Astrocyte of the hippocampus (primary cell): ENCODE measurements at regions not wholly inside any gene's neighbourhood (a gene's known extent, or its start where the extent isn't known, plus 50 kb on each side); places are given as distances from the start of the nearest gene placed in this dataset.
A peak's percentile ranks its signal among the peaks of the same experiment; 100 is the strongest.
"Not testable (repeated sequence)": the region's sequence is repeated elsewhere in the genome, so short reads cannot be mapped to it uniquely, and the experiment has no call there.

Experiments
- DNase-seq: peaks from one replicate; pipeline ENCODE4 v3.0.0; 2011; ENCODE audit warnings: low read depth, low spot score

- no peak for DNase-seq
These were observed 254.0 kb upstream of the IRX1 start for GRCh38 chr5:3341446-3342240.

- no peak for DNase-seq
These were observed 255.2 kb upstream of the IRX1 start for GRCh38 chr5:3340471-3340870.

- no peak for DNase-seq
These were observed 255.9 kb upstream of the IRX1 start for GRCh38 chr5:3339798-3340115.

DNA sequence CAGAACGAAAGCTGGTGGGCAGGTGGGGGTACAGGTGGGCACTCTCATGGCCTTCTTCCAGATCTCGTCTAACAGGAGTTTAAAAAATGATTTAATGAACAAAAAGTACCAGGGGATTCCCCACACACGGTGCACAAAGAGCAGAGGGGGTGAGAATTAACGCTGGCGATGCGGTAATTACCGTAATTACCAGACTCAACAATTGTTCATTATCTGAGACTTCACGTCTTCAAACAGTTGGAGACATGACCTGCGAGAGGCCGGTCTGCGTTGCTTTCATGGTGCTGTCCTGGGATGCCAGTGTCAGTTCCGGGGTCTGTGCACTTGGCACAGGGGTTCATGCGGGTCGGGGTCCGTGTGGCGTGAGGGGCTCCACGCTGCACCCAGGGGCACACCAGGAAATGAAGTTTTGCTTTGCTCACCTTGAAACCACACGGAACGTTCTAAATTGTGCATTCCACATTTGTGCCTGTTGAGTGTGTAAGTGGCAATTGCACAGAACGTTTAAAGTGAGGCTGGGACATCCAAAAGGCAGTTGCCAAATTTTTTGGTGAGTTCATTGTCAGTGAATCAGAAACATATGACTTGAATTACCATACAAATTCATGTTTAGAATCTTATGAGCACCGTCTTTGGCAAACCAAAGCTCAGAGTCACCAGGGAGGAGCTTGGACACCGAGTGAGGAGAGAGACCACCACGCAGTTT lies 256.4 kb upstream of the IRX1 start:
- no peak for DNase-seq

GRCh38 chr5:3337812-3338541 lies 257.7 kb upstream of the IRX1 start:
- no peak for DNase-seq

- DNase-seq = no peak
These were observed 259.0 kb upstream of the IRX1 start for GRCh38 chr5:3336666-3337065.

DNA sequence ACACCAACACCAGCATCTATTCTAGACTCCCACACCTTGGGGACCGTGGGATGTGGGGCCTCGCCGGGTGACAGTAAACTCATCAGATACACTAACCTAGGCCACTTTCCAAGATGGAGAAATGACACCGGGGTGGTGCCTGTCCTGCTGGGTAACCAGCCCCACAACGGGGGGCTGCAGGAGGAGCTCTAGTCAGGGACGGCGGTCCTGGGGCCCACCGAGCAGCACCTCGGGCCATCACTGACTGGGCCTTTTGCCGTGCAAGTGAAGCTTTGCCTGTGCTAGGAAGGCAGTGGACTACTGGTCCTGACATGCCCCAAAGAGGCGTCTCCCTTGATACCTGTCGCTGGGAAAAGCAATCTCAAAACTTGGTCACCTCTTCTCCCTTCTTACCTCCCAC lies 260.3 kb upstream of the IRX1 start:
- DNase-seq = no peak

- DNase-seq = no peak
These were observed 261.8 kb upstream of the IRX1 start for GRCh38 chr5:3333836-3334235.

- no peak for DNase-seq
These were observed 262.5 kb upstream of the IRX1 start for GRCh38 chr5:3333105-3333504.

GRCh38 chr5:3331819-3332218 lies 263.8 kb upstream of the IRX1 start:
- DNase-seq = no peak

GRCh38 chr5:3330442-3330841 lies 265.2 kb upstream of the IRX1 start:
- no peak for DNase-seq

DNA sequence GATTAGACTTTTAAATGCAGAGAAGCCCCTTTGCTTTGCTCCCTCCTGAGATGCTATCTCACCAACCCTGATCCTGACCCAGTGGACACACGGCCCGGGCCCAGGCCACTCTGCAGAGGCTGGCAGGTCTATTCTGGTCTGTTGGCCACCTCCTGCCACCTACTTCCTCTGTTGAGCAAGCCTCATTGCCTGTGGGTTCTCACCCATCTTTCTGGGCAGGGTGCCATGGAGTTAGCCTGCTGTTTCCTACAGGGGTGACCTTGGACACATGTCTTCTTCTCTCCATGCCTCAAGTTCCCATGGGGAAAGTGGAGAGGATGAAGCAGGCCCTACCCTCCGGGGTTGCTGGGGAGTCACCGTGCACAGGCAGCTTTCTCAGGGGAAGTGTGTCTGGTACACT lies 266.2 kb upstream of the IRX1 start:
- DNase-seq = no peak

GRCh38 chr5:3326841-3327232 lies 268.8 kb upstream of the IRX1 start:
- no peak for DNase-seq

- DNase-seq = peak; percentile 16
These were observed 269.4 kb upstream of the IRX1 start for GRCh38 chr5:3325972-3326840.

DNA sequence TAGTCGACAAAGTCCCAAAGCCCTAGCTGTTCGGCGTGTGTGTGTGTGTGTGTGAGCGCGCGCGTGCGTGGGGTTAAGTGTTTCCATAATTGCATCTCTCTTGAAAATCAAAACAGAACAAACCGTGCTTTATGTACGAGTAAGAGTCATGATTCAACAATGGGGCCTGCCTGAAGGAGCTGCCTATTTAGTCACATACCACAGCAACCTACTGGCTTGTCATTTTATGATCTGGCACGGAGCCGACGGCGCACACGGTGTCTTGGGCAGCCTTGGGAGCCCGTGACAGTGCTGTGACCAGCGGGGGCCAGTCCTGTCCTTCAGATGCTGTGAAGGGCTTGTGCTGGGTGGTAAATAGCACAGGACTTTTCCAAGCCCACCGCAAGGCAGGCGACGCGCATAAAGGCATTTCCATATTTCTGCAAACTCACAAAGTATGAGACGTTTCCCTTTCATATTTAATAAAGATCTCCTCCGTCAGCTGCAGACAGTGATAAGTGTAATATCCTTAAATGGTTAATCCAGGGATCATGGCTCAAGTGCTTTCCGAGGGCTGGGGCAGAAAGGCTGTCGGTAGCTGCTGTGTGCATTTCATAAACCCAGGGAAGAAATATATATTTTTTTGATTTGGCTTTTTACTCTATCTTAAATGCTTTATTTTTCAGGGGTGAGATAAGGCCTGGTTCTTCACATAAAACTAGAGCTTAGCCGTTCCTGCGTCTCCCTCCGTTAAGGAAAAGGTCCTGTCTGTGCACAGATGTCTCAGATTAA lies 270.2 kb upstream of the IRX1 start:
- peak; percentile 49 for DNase-seq

DNA sequence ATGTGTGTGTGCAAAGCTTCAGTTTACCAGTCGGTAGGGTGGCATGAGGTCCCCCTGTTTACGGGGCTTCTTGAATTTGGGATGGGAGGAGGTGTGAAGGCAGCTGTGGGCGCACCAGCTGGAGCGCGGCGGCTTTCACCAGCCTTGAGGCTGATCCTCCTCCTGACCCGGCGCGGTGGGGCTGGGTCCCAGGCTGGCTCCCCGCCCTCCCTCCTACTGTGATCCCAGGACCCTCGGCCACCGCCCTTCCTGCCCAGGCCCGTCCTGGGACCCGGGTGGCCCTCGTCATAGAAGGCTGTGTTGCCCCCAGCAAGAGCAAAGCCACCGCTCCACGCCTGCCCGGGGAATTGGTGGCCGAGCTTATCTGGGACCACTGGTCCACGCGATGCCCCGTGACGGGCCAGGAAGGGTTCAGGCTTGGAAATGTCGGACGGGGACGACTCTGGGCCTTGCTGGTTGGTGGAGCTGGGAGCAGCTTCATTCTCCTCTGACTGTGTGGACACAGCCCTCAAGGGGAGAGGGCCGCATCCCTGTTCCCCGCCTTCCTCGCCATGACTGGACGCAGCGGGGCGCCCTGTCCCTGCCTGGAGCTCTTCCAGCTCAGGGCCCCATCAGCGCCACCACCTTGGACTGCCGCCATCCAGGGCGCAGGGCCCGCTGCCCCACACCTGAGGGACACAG lies 271.1 kb upstream of the IRX1 start:
- peak; percentile 3 for DNase-seq

GRCh38 chr5:3323966-3324365 lies 271.7 kb upstream of the IRX1 start:
- DNase-seq = not testable (repeated sequence)

GRCh38 chr5:3323144-3323543 lies 272.5 kb upstream of the IRX1 start:
- no peak for DNase-seq

DNA sequence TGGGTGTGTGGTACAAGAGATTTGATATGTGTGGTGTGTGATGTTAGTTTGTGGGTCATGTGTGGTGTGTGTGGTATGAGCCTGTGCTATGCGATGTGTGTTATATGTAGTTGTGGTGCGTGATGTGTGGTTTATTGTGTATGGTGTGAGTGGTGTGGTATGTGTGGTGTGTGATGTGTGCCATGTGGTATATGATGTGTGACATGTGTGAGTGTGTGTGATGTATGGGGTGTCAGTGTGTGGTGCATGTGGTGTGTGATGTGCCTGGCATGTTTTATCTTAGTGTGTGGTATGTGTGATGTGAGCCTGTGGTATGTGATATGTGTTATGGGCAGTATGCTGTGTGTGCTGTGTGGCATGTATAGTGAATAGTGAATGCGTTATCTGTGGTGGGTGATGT lies 273.0 kb upstream of the IRX1 start:
- no peak for DNase-seq

DNA sequence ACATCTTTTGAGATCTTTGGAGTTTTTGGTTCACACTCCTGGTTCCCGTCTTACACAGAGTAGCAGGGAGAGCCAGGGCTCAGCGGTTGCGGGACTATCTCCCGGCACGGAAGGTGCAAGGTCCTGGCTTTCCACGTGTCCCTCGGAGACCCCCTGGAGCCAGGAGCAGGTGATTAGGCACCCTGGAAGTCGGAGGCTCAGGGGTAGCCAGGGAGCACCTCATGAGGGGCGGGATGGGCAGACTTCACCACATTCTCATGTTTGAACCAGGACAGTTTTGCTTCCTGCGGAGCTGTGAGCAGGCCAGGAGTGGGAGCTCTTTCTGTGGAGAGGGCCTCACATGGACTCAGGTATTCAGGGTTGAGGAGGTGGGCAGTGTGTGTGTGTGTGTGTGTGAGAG lies 273.7 kb upstream of the IRX1 start:
- no peak for DNase-seq
